ENCODE measurements at regions not wholly inside any gene's neighbourhood (a gene's known extent, or its start where the extent isn't known, plus 50 kb on each side); places are given as distances from the start of the nearest gene placed in this dataset.
A peak's percentile ranks its signal among the peaks of the same experiment; 100 is the strongest.

- DNase-seq (ENCODE audit: extremely low read depth in 1 of 2, low read depth in 1 of 2) = no peak
Observed at GRCh38 chr6:168887621-168888020, 366.0 kb downstream of the THBS2 start.

GRCh38 chr6:168886964-168887363, 366.7 kb downstream of the THBS2 start:
- no peak for DNase-seq (ENCODE audit: extremely low read depth in 1 of 2, low read depth in 1 of 2)

DNA sequence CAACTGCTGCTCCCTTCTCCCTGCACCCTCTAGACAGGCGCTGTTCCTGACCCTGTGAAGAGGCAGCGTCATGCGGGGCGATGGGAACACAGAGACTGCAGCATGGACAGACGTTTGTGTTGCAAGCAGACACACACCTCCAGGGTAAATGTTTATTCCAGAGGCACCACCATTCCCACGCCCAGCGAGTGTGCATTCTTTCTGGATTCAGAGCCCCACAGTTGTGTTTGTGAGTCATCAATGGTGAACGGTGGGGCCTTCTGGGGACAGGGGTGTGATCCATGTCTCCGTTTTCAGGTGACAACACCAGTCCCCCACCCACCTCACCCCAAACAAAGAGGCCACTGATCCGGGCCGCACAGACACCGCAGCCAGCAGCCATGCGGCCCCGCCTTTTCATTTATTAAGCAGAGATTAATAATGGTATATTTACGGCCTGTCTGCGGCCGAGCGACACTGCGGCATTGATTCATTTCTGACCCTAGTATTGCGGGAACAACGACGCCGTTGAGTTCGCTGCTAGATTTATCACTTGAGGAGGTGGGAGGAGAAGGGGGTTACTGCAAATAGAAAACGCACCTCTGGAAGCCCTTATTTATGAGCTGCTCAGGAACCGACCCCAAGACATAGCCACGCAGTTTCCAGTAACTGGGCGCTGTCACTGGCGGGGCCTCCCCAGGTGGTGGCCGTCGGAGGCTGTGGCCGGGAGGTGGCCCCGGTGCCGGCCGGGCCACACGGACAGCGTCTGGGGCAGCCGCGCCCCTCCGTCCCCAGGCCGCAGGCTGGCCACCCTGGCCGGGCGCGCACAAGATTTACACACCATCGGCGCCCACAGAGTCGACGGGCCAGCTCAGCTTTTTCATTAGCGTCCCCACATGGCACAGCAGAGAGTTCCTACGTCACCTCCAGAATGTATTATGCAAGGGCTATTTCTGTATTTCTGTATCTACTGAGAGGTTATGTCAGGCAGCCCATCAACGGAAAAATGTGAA, 367.6 kb downstream of the THBS2 start:
- DNase-seq (ENCODE audit: extremely low read depth in 1 of 2, low read depth in 1 of 2) = no peak

DNA sequence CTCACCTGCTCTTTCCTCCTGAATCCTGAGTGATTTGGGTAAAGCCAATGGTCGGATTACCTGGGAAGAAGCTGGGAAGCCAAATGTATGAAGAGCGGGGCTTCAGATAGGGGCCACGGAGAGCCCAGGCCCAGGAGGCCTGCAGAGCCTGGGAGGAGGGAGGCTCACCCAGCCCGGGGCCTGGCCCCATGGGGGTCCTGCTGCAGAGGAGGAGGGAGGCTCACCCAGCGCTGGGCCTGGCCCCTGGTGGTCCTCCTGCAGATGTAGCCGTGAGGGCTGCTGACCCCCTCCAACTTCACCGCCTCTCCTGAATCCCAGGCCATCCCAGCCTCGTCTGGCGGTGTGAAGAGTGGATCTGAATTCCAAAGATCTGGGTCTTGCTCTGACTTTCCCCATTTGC, 368.4 kb downstream of the THBS2 start:
- no peak for DNase-seq (ENCODE audit: extremely low read depth in 1 of 2, low read depth in 1 of 2)

GRCh38 chr6:168884646-168885086, 369.0 kb downstream of the THBS2 start:
- peak; percentile 44 to 56 for DNase-seq (ENCODE audit: extremely low read depth in 1 of 2, low read depth in 1 of 2)

DNA sequence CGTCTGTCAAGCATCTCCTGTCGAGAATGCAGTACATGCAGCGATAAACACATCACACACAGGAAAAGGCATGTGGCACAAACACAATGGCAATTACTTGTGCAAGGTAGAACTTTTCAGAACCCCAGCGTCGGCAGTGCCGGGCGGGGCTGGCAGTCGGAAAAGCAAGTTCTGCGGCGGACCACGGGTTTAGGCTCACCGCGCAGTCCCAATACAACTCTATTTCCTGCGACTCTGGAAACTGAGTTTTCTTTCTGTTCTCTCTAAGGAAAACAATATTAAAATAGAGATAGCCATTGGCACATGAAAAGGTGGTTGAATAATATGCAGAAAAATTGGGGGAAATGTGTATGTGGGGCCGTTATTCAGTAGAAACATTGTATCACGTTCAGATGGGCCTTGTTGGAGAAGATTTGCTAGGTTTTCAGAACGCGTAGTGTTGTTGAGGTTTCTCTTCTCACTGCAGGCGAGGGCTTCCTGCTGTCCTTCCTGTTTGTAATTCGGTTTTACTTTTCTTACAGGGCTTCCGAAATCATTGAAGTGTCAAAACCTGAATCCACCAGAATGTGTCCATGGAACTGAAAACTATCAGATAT, 369.5 kb downstream of the THBS2 start:
- no peak for DNase-seq (ENCODE audit: extremely low read depth in 1 of 2, low read depth in 1 of 2)

DNA sequence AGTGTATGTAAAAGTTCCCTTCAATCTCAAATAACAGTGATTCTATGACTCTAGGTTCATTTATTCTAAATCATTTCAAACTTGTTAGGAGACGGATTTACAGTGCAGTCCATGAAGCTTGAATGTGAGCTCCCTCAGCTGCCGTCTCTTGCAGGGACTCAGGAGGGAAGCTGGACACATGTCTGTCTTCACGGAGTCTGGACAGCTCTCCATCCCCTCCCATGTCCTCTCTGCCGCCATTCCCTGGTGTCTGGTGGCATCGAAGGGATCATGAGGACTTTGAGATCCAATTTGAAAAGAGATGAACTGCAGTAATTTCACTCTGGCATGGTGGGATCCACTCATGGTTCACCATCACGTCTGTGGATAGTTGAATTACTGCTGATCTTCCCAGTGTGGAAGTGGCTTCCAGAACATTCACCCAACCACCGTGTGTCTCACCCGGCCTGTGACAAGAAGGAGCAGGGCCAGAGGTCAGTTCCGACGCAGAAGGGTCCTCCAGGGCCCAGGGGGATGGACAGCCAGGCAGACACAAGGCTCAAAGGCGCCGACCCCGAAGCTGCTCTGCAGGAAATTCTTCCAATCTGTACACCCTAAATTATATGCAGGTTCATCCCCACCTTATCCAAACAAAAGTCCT, 370.1 kb downstream of the THBS2 start:
- no peak for DNase-seq (ENCODE audit: extremely low read depth in 1 of 2, low read depth in 1 of 2)

GRCh38 chr6:168880271-168880670, 373.4 kb downstream of the THBS2 start:
- DNase-seq (ENCODE audit: extremely low read depth in 1 of 2, low read depth in 1 of 2) = no peak

DNA sequence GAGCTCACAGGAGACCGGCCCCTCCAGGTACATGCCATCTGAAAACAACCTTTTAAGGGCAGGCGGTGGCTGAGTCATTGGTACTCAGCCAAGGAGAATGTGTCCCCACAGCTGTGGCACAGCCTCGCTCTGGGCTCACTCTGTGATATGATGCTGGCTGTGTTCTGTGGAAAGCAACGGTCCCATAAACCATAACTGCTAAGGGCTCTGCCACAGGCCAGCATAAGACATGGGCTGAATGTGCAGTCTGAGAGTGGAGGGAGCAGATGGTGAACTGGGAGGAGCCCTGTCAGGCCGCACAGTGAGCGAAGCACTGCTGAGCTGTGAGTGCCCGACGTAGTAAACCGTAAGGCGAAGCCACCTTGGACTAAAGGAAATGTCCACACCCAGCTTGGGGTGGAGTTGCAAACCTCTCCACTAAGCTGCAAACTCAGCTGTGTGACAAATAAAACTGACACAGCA, 375.8 kb downstream of the THBS2 start:
- DNase-seq (ENCODE audit: extremely low read depth in 1 of 2, low read depth in 1 of 2) = no peak

- no peak for DNase-seq (ENCODE audit: extremely low read depth in 1 of 2, low read depth in 1 of 2)
Observed at GRCh38 chr6:168876956-168877355, 376.7 kb downstream of the THBS2 start.

DNA sequence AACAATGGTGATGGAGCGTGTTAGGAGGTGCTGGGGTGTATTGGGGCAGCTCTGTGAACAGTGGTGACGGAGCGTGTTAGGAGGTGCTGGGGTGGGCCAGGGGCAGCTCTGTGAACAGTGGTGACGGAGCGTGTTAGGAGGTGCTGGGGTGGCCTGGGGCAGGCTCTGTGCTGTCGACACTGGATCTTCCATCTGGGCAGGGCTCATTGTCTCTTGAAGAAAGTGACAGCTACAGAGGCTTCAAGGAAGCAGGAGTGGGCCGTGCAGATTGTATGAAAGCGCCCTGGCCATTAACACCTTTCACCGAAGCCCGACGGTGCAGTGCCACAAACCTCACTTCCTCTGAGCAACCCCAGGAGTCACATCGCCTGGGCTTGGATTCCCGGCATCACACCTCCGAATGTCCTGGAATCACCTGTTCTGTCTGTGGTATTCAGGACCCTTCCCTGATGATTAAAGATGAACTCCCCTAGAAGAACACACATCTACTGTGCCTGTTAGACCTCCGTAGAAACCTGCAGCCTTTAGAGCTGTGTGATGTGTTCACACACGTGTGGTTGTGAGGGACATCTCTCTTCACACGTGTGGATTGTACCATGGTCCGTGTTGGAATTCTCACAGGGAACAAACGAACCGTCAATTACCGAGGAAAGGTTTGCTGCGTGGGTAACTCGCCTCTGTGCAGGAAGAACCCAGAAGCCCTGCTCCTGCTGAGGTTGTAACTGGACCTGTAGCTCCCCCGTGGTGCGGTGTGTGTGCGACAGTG, 377.7 kb downstream of the THBS2 start:
- DNase-seq (ENCODE audit: extremely low read depth in 1 of 2, low read depth in 1 of 2) = no peak

GRCh38 chr6:168874637-168875036, 379.0 kb downstream of the THBS2 start:
- DNase-seq (ENCODE audit: extremely low read depth in 1 of 2, low read depth in 1 of 2) = no peak

DNA sequence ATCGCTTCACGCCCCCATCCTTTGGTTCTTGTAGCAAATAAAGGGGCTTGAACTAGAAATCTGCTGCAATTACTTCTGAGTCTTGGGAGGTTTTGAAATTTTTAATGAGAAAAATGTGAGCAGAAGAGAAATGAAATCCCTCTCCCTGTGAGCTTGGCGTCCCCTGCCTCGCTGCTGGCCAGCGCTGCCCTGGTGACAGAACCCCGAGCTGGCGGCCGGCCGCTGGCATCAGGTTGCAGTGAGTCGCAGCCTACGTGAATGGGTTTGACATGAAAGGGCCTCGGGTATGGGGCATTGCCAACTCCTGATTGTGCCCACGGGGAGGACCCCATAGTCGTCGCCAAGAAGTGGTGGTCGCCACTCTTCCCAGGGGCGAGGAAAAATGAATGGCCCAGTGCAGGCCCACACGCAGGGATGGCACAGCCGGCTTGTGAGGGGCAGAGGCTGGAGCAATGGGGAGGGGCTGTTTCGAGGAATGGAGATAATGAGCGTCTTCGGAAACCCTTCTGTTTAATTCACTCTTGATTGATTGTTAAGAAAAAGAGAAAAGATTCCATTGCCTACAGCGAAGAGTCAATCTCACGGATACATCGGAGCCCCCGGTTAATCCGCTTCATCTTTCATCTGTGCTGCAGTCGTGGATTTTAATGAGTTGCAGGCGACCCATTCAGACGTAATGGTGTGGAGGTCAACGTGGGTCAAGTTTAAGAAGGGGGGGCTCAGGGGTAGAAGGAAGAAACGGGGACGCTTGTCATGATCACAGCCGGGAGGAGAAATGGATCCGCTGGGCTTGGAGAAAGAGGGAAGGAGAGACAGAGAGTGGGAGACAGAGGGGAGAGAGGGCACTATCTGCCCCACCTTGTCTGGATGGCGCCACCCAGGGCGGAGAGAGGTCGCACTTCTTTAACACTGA, 380.1 kb downstream of the THBS2 start:
- no peak for DNase-seq (ENCODE audit: extremely low read depth in 1 of 2, low read depth in 1 of 2)

DNA sequence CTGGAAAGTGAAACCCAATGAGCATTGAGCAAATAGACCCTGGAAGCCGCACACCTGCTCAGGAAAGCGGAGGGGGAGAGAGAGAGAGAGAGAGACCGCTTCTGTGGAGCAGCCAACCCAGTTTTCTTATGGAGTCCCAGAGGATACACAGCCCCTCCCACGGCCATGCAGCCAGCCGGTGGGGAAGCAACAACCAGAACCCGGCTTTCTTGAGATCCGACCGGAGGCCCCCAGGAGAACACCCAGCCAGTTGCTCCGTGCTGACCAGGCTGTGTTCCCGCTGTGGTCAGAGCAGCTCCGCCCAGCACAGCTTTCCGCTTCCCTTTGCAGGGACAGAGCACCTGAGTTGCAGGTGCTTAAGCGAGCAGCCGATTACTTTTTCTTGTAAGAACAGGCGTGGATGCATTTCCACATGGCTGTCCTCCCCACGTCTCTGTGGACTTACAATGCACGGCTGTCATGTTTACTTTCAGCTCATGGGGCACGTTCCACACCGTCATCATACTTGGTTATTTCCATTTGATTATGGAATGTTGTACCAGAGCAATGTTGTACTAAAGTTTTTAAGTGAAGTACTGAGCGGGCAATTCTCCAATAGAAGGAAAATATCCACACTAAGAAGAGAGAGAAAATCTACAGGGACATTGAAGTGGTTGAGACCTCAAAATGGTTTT, 381.9 kb downstream of the THBS2 start:
- no peak for DNase-seq (ENCODE audit: extremely low read depth in 1 of 2, low read depth in 1 of 2)

DNA sequence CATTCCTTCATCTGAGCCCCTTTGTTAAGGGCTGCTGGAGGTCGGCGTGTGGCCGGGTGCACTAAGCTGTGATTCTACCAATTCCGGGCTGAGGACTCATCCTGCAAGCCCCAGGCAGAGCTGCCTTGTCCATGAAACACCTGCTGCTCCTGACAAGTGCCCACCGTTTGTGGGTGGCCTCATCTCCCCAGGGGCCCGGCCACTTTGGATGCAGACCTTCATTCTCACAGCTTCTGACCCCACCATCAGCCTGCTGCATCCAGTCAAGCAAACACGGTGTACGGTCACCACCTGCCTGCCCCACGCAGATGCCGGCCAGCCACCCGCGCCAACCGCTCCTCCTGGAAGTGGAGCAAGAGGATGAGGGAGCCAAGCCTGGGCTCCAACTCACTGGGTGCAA, 382.7 kb downstream of the THBS2 start:
- DNase-seq (ENCODE audit: extremely low read depth in 1 of 2, low read depth in 1 of 2) = no peak

- DNase-seq (ENCODE audit: extremely low read depth in 1 of 2, low read depth in 1 of 2) = no peak
Observed at GRCh38 chr6:168867247-168868102, 386.2 kb downstream of the THBS2 start.

DNA sequence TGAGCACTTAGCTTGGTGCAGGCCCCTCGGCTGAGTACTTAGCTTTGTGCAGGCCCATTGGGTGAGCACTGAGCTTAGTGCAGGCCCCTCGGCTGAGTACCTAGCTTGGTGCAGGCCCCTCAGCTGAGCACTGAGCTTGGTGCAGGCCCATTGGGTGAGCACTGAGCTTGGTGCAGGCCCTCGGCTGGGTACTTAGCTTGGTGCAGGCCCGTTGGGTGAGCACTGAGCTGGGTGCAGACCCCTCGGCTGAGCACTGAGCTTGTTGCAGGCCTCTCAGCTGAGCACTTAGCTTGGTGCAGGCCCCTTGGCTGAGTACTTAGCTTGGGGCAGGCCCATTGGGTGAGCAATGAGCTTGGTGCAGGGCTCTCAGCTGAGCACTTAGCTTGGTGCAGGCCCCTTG, 387.1 kb downstream of the THBS2 start:
- no peak for DNase-seq (ENCODE audit: extremely low read depth in 1 of 2, low read depth in 1 of 2)

DNA sequence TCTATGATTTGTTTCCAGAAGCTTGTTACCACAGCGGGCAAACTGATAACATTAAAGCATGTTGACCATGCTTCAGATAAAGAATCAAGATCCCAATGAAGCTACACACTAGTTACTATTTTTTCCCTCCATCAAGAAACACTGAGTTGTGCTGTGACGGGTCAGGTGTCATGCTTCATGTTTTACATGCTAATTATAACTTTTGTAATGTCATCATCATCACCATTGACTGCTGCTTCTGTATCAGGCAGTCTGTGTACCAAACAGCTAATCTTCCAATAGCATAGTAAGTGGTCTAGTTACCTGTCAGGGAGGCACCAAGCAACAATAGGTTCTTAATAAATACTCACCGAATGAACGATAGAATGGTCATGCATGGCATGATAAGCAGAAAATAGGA, 388.1 kb downstream of the THBS2 start:
- no peak for DNase-seq (ENCODE audit: extremely low read depth in 1 of 2, low read depth in 1 of 2)

Measured in stimulated activated CD8-positive, alpha-beta memory T cell treated with anti-CD3 and anti-CD28 coated beads, Interleukin-7, amount 100 ng/mL, for 48 hours (primary cell).